ENCODE measurements at regions not wholly inside any gene's neighbourhood (a gene's known extent, or its start where the extent isn't known, plus 50 kb on each side); places are given as distances from the start of the nearest gene placed in this dataset.

DNA sequence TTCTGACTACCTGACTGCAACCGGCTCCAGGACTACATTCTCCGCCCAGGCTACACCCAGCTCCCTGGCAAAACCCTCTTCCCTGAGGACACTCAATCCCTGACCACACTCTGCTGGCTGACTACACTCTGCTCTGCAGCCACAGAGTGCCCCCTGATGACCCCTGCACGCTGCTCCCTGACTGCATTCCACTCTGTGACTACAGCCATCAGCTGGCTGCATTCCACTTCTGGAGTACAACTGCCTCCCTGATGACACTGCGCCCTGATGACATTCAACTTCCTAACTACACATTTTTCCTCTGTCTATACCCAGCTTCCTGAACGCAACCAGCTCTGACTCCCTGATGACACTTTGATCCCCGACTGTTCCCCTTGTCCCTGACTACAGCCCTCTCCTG lies 71.3 kb upstream of the NRXN1 start:
- H3K4me3 Mint-ChIP-seq, result no peak overlapping the region
- intact Hi-C loops (cut with micrococcal nuclease), result no loop called here
- no peak overlapping the region for H3K27ac Mint-ChIP-seq
- no peaks in the 10 kb centered on the region for H3K36me3 Mint-ChIP-seq (ENCODE audit: low read depth)
- no peaks in the 10 kb centered on the region for H3K27me3 Mint-ChIP-seq
- peaks cover 13% of the 10 kb centered on the region for H3K9me3 Mint-ChIP-seq
- H3K4me1 Mint-ChIP-seq (ENCODE audit: low read depth), result peaks cover 8% of the 10 kb centered on the region

DNA sequence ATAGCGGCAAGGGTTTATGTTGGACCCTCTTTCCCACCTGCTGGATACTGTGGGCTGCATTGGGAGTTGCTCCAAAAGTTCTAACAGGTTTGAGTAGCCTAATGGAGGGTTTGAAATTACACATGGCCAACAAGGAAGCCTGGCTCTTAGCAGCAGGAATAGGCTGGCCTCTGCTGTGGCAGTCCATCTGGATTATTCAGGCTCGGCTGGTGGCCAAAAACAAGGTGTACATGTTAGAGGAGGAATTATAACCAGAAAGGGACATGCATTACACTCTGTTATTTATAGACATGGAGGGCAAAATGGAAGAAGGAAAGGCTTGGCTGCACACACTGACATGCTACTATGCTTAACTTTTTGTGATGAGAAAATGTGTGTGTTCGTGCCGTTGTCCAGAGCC lies 61.1 kb upstream of the NRXN1 start:
- Mint-ChIP-seq H3K27ac (no peak overlapping the region), H3K27me3 (no peaks in the 10 kb centered on the region), H3K4me1 (ENCODE audit: low read depth) (no peaks in the 10 kb centered on the region), H3K9me3 (peaks cover 25% of the 10 kb centered on the region), H3K36me3 (ENCODE audit: low read depth) (no peaks in the 10 kb centered on the region), H3K4me3 (no peak overlapping the region)
- intact Hi-C loops (cut with micrococcal nuclease), result no loop called here

DNA sequence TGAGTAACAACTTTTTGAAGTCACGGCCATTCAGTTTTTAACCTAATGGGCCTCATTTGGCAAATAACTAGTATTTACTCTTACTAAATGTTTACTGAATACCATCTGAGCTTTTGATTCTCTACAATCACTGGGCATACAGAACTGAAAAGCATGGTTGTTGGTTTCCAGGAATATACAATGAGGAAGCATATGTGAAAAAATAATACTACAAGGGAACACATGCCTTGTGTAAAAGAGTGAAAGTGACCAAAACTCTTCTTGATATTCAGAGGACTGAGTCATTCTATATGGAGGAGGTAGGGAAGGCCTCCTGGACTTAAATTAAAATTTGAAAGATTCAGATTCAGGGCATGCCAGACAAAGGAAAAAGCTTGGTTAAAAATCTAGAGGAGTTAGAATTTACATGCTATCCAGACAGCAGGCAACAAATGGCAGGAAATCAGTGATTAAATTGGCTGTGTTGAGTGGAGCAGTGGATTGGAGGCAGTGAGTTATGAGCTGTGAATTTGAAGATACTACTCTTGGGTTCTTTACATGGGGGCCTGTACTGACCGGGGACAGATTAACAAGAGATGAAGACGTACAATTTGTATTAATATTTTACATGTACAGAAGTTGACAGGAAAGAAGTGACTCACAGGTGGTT lies 53.6 kb upstream of the NRXN1 start:
- Mint-ChIP-seq H3K4me3 (no peak overlapping the region), H3K27ac (no peak overlapping the region), H3K4me1 (ENCODE audit: low read depth) (no peaks in the 10 kb centered on the region), H3K9me3 (peaks cover 15% of the 10 kb centered on the region), H3K36me3 (ENCODE audit: low read depth) (no peaks in the 10 kb centered on the region), H3K27me3 (no peaks in the 10 kb centered on the region)
- intact Hi-C loops (cut with micrococcal nuclease), result no loop called here

DNA sequence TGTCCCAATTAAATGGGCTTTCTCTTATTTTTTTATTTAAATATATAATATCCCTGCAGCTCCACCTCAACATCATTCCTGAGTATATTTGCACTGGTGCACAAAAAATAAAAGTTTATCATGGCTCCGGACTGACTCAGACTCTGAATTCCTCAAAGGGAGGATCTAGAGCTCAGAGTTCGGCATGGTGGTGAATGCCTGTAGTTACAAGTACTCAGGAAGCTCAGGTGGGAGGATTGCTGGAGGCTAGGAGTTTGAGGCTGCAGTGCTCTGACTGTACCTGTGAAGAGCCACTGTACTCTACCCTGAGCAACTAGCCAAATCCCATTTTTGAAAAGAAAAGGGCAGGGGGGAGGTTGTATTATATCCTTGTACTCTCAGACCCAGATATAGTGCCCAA lies 52.8 kb upstream of the NRXN1 start:
- Mint-ChIP-seq H3K27ac (no peak overlapping the region), H3K4me1 (ENCODE audit: low read depth) (no peaks in the 10 kb centered on the region), H3K27me3 (no peaks in the 10 kb centered on the region), H3K9me3 (peaks cover 15% of the 10 kb centered on the region), H3K36me3 (ENCODE audit: low read depth) (no peaks in the 10 kb centered on the region), H3K4me3 (no peak overlapping the region)
- intact Hi-C loops (cut with micrococcal nuclease), result no loop called here
